ENCODE measurements at regions not wholly inside any gene's neighbourhood (a gene's known extent, or its start where the extent isn't known, plus 50 kb on each side); places are given as distances from the start of the nearest gene placed in this dataset.

- DNase-seq: no peak
These were observed 103.4 kb downstream of the ERMARD start for GRCh38 chr6:169854813-169855212.

DNA sequence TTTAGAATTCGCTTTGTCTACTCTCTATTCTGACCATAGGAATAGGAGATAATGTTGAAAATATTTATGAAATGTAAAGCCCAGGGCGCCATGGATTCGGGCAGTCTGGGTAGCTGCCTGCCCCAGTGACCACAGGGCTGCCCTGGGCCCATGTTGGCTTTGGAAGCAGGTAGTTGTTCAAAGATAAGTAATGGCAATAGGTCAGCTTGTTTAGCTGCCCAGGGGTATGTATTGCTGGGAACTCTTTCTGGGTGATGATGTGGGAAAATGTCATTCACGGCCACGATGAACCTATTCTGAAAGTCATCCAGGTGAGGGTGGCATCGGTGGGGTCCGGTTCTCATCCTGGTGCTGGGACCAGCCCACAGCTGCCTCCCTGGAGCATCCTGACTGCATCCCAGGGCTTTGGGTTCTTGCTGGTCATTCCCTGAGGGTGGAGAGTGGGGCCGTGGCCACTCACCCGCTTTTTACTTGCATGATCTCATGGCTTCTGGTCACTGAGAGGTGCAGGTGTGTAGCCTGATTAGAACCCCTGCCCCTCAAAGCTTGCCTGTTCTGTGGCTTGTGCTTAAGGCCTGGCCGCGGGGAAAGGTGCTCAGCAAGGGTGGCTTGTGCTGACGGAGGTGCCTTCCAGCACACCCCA lies 102.8 kb downstream of the ERMARD start:
- DNase-seq: no peak

DNA sequence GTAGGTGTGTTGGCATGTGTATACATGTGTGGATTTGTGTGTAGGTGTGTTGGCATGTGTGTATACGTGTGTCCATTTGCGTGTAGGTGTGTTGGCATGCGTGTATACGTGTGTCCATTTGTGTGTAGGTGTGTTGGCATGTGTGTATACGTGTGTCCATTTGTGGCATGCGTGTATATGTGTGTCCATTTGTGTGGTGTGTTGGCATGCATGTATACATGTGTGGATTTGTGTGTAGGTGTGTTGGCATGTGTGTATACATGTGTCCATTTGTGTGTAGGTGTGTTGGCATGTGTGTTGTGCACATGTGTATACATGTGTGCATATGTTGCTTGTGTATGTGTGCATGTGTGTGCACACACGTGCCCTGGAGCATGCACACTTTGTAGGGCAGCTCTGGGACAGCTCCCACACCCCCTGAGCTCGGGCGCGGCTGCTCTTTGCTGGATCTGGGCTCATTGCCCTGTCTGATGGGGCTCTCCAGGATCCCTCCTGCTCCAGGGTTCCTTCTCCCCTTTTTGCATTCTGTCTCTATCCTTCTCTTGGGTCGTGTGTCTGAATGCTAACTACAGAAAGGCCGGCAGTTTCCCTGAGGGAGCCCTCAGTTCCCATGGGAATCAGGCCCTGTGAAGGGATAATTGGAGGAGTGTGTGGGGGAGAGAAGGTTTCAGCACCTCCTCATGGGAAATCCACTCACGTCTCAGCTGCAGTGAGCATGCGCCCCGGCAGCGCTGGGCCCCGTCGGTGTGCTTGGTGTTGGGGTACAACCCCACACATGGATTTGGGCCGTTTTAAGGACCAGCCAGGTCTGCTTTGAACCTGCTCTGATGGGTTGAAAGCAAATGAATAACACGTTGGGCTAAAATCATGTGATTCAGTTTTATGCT lies 102.0 kb downstream of the ERMARD start:
- DNase-seq: no peak

- no peak for DNase-seq
These were observed 101.2 kb downstream of the ERMARD start for GRCh38 chr6:169852504-169853195.

DNA sequence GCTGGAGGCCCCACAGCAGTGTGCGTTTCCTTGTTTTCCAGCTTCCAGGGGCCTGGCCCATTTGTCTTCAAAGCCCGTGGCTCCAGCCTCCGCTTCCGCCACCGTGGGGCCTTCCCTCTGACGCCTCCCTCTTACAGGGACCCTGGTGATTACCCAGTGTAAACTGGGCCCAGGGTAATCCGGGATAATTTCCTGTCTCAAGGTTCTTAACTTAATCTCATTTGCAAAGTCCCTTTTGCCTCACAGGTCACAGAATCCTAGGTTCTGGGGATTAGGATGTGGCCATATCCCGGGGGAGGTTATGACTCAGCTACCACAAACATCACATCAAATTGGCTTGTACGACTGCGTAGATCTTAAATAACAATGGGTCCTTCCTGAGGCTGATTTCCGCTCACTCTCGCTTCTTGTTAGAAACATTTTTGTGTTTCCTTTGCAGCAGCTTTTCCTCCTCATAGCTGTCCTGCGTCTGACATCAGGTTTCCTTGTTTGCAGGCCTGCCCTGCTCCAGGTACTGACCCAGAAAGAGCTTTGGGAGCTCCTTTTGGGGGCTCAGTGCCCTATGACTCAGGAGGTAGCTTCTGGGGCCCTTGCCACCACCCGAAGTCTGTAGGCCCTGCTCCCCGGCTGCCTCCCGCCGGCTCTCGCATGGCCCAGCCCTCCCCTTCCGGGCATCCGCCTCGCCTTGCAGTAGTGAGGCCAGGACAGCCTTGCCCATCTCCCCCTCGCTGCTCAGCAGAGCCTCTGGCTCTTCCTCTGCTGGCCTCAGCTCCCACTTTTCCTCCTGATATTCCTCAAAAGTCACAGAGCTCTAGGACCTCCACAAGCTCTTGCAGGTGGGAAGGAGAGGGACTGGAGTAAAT lies 100.5 kb downstream of the ERMARD start:
- DNase-seq: no peak

DNA sequence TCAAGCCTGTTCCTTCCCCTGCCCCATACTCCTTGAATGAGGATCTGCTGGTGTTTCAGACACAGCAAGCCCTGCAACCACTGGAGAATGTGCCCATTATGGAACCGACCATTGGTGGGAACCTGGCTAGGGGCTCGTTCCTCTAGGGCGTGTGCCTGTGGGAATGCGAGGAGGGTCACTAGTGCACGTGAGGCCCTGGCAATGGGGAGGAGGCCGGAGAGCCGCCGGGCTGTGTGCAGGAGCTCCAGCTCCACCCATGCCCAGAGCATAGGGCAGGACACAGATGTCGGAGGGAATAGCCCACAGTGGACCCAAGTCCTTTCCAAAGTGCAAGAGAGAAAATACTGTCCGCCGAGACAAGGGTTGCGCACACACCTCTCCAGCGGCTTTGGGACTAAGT lies 99.3 kb downstream of the ERMARD start:
- no peak for DNase-seq

DNA sequence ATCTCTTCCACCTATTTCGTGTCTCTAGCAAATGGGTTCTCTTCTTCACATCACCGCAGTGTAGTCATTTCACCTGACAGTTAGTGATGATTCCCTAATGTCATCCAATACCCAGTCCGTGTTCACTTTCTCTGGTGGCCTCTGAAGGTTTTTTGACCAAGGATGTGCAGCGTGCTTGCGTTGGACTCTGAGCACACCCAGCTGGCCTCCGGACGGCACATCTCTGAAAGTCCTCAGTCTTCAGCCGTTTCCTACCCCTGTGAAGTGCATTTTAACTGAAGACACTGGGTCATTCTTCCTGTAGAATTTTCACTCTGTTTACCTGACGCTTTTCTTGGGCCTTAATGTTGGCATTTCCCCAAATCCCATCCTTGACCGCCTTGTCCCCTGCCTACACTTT lies 98.7 kb downstream of the ERMARD start:
- DNase-seq: no peak

- DNase-seq: no peak
These were observed 98.0 kb downstream of the ERMARD start for GRCh38 chr6:169849396-169849795.

- DNase-seq: no peak
These were observed 97.5 kb downstream of the ERMARD start for GRCh38 chr6:169848946-169849345.

- DNase-seq: no peak
These were observed 96.5 kb downstream of the ERMARD start for GRCh38 chr6:169847901-169848311.

DNA sequence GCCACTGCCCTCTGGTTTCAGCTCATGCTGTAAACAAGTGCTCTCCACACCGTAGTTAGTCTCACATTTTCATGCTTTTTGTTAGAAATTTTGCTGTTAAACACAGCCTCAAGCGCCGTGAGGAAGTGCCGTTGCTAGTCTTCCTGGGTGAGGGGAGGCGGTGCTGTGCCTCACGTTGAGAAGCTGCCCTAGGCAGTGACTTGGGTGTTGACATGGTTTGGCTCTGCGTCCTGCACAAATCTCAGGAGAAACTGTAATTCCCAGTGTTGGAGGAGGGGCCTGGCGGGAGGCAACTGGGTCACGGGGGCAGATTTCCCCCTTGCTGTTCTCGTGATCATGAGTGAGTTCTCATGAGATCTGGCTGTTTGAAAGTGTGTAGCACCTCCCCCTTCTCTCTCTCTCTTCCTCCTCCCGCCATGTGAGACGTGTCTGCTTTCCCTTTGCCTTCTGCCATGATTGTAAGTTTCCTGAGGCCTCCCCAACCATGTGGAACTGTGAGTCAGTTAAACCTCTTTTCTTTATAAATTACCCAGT lies 95.8 kb downstream of the ERMARD start:
- DNase-seq: no peak

DNA sequence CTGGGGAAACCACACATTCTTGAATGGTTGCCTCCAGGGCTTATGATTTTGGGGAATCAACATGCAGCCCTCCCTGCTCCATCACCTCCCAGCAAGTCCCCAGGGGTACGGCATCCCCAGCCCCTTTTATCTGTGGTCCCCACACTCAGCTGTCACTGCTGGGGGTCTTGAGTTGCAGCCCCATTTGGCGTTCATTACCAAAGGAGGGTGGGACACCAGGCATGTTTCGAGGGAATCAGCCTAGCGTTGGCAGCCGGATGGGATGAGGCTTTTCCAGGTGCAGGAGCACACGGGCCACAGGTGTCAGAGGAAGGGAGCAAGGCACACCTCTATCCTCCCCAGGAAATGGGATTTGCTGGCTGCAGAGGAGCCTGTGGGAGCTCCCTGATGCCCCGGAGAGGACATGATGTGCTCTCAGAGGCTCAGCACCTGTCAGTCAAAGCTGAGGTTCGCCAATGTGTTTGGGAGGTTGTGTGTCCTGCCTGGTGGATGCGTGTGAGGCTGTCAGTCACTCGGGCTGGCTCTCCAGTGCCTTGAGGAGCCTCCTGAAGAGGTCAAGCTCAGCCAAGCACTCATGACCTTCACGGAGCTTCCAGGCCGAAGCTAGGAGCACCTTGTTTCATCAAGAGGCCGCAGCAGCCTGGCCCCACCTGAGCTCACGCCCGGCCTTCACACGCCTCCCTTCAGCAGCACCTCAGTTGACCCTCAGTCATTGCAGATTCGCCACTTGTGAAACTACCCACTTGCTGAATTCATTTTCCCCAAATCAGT lies 95.0 kb downstream of the ERMARD start:
- no peak for DNase-seq

GRCh38 chr6:169845426-169846285 lies 94.2 kb downstream of the ERMARD start:
- DNase-seq: no peak

- DNase-seq: no peak
These were observed 93.5 kb downstream of the ERMARD start for GRCh38 chr6:169844946-169845345.

DNA sequence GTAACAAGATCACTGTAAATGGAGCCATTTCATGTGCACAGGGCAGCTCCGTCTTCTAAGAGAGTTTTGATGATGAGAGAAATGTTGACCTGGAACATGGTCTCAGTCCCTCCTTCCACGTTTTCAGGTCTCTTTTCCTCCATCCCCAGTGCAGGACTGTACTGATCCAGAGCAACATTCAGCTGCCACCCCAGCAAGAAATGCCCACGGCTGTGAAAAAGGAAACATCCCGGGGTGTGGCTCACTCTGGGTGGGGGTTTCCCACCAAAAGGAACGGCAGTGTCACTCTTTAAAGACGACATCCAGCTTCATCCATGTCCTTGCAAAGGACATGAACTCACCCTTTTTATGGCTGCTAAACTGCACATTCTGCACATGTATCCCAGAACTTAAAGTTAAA lies 92.6 kb downstream of the ERMARD start:
- DNase-seq: no peak

GRCh38 chr6:169843110-169843509 lies 91.7 kb downstream of the ERMARD start:
- DNase-seq: no peak

DNA sequence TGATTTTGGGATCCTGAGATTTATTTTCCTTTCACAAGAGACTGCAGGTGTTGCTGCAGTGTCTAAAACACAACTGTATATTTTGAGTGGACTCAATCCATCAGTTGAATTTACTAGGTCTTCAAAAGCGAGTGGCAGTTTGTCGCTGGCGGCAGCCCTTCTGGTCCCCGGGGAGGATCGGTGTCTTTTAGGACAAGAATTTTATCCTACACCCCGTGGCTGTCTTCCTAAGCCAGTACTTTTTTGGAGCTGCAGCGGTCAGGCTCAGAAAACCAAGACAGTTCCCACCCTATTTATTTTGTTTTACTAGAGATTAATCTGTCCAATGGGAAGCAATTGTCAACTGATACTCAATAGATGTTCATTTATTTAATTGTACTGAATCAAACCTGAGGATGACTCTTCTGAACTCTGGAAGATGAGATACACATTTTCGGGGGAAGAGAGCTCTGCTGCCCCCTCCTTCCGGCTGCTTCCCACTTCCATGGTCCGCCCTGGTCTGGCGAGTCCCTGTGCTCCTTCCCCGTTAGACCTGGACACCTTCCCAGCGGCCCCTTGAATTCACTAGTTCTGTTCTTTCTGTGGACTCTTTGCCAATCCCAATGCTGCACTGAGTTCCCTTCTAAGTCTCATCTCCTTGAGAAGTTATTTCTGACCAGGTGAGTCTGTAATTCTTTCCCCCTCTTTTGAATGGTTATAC lies 90.6 kb downstream of the ERMARD start:
- no peak for DNase-seq

DNA sequence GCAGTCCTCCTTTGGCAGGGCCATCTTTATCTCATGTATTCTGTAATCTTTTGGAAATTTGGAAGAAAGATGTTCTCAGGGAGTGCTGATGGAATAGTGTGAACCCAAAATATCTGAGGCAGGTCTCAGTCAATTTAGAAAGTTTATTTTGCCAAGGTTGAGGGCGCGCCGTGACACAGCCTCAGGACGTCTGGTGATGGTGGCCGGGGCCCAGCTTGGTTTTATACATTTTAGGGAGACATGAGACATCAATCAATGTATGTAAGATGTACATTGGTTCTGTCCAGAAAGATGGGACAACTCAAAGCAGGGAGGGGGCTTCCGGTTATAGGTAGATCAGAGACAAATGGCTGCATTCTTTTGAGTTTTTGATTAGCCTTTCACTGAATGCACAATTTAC lies 89.8 kb downstream of the ERMARD start:
- no peak for DNase-seq

DNA sequence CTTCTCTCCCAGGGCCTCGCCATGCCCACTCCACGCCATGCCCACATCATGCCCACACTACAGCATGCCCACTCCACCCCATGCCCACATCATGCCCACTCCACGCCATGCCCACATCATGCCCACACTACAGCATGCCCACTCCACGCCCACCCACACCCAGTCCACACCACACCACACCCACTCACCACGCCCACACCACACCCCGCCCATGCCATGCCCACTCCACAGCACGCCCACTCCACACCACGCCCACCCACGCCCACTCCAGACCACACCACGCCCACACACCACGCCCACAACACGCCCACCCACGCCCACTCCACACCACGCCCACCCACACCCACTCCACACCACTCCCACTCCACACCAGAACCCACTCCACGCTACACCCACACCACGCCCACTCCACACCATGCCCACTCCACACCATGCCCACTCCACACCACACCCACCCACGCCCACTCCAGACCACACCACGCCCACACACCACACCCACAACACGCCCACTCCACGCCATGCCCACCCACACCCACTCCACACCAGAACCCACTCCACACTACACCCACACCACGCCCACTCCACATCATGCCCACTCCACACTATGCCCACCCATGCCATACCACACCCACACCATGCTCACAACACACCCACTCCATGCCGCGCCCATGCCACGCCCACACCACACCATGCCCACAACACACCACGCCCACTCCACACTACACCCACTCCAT lies 88.6 kb downstream of the ERMARD start:
- DNase-seq: no peak

Measured in fibroblast of upper back skin (primary cell).